H9 (cell line): ENCODE measurements at regions not wholly inside any gene's neighbourhood (a gene's known extent, or its start where the extent isn't known, plus 50 kb on each side); places are given as distances from the start of the nearest gene placed in this dataset.
"Not testable (repeated sequence)": the region's sequence is repeated elsewhere in the genome, so short reads cannot be mapped to it uniquely, and the experiment has no call there.

Source experiments
- DNase-seq: peaks from one replicate; pipeline ENCODE4 v3.0.0-alpha.2; 2017
- H2AFZ ChIP-seq: one replicate; pipeline ENCODE4 v1.6.1; 2013; ENCODE audit warnings: mild to moderate bottlenecking, low read length, control low read depth, moderate library complexity
- H2AK5ac ChIP-seq: 2 replicates; pipeline ENCODE4 v1.6.1; 2013; ENCODE audit warnings: low read length, control low read depth, mixed read lengths; ENCODE audit not compliant: insufficient read length
- H2BK120ac ChIP-seq: one replicate; pipeline ENCODE4 v1.6.1; 2013; ENCODE audit warnings: low read depth, mild to moderate bottlenecking, low read length, control low read depth, inconsistent platforms; ENCODE audit not compliant: poor library complexity, severe bottlenecking
- H2BK12ac ChIP-seq: 2 replicates; pipeline ENCODE4 v1.6.1; 2013; ENCODE audit warnings: low read length, control low read depth, mixed read lengths, low read depth; ENCODE audit not compliant: insufficient read length
- H2BK15ac ChIP-seq: 2 replicates; pipeline ENCODE4 v1.6.1; 2013; ENCODE audit warnings: low read depth, low read length, control low read depth
- H2BK20ac ChIP-seq: one replicate; pipeline ENCODE4 v1.6.1; 2013; ENCODE audit warnings: low read depth, mild to moderate bottlenecking, low read length, control low read depth, inconsistent platforms; ENCODE audit not compliant: poor library complexity, severe bottlenecking
- H2BK5ac ChIP-seq: 2 replicates; pipeline ENCODE4 v1.6.1; 2013; ENCODE audit warnings: low read length, control low read depth, mixed read lengths; ENCODE audit not compliant: insufficient read length
- H3K14ac ChIP-seq: 2 replicates; pipeline ENCODE4 v1.6.1; 2013; ENCODE audit warnings: low read length, control low read depth; ENCODE audit not compliant: insufficient read depth
- H3K18ac ChIP-seq: 2 replicates; pipeline ENCODE4 v1.6.1; 2013; ENCODE audit warnings: low read depth, mild to moderate bottlenecking, mixed read lengths, low read length, control low read depth; ENCODE audit not compliant: insufficient read length
- H3K23ac ChIP-seq: 2 replicates; pipeline ENCODE4 v1.6.1; 2013; ENCODE audit warnings: low read length, control low read depth, mixed read lengths, low read depth; ENCODE audit not compliant: insufficient read length
- H3K23me2 ChIP-seq: 2 replicates; pipeline ENCODE4 v1.6.1; 2013; ENCODE audit warnings: low read depth, mild to moderate bottlenecking, mixed read lengths, low read length, control low read depth; ENCODE audit not compliant: insufficient read length, poor library complexity, severe bottlenecking
- H3K27ac ChIP-seq: 2 replicates; pipeline ENCODE4 v1.5.1; 2013; ENCODE audit warnings: low read length, control low read depth, mixed read lengths, low read depth; ENCODE audit not compliant: insufficient read length
- H3K27me3 ChIP-seq: 2 replicates; pipeline ENCODE4 v1.6.1; 2013; ENCODE audit warnings: low read length, control low read depth, inconsistent platforms; ENCODE audit not compliant: insufficient read depth
- H3K4ac ChIP-seq: 2 replicates; pipeline ENCODE4 v1.6.1; 2013; ENCODE audit warnings: low read depth, mild to moderate bottlenecking, control low read depth, inconsistent platforms, low read length, moderate library complexity
- H3K4me1 ChIP-seq: 2 replicates; pipeline ENCODE4 v1.6.1; 2013; ENCODE audit warnings: low read length, control low read depth, inconsistent platforms; ENCODE audit not compliant: insufficient read depth
- H3K4me2 ChIP-seq: 2 replicates; pipeline ENCODE4 v1.6.1; 2013; ENCODE audit warnings: low read length, control low read depth, mixed read lengths; ENCODE audit not compliant: insufficient read length, insufficient read depth
- H3K56ac ChIP-seq: 2 replicates; pipeline ENCODE4 v1.6.1; 2013; ENCODE audit warnings: low read depth, mild to moderate bottlenecking, mixed read lengths, low read length, control low read depth; ENCODE audit not compliant: insufficient read length
- H3K79me1 ChIP-seq: 2 replicates; pipeline ENCODE4 v1.6.1; 2013; ENCODE audit warnings: low read depth, mild to moderate bottlenecking, moderate library complexity, low read length, control low read depth, inconsistent platforms; ENCODE audit not compliant: insufficient read depth, poor library complexity, severe bottlenecking
- H3K79me2 ChIP-seq: 2 replicates; pipeline ENCODE4 v1.6.1; 2013; ENCODE audit warnings: low read length, control low read depth, inconsistent platforms; ENCODE audit not compliant: insufficient read depth
- H3K9ac ChIP-seq: 2 replicates; pipeline ENCODE4 v1.6.1; 2013; ENCODE audit warnings: low read length, control low read depth, mixed read lengths; ENCODE audit not compliant: insufficient read length; ENCODE audit errors: extremely low read depth
- H3K9me3 ChIP-seq: one replicate; pipeline ENCODE4 v1.6.1; 2013; ENCODE audit warnings: low read depth, low read length, inconsistent platforms; ENCODE audit not compliant: control insufficient read depth
- H3T11ph ChIP-seq: one replicate; pipeline ENCODE4 v1.6.1; 2013; ENCODE audit warnings: mild to moderate bottlenecking, low read length, control low read depth, inconsistent platforms
- H4K20me1 ChIP-seq: one replicate; pipeline ENCODE4 v1.6.1; 2013; ENCODE audit not compliant: control insufficient read depth, insufficient read length, insufficient read depth
- H4K5ac ChIP-seq: 2 replicates; pipeline ENCODE4 v1.6.1; 2013; ENCODE audit warnings: low read depth, mild to moderate bottlenecking, mixed read lengths, low read length, control low read depth; ENCODE audit not compliant: insufficient read length
- H4K8ac ChIP-seq: replicated peaks from 2 replicates; pipeline ENCODE4 v1.6.1; 2013; ENCODE audit warnings: low read length, control low read depth, mixed read lengths, low read depth; ENCODE audit not compliant: insufficient read length
- H4K91ac ChIP-seq: 2 replicates; pipeline ENCODE4 v1.6.1; 2013; ENCODE audit warnings: low read depth, mild to moderate bottlenecking, moderate library complexity, mixed read lengths, low read length, control low read depth; ENCODE audit not compliant: insufficient read length
- H3K27ac Mint-ChIP-seq, 3 experiments: 2 replicates in 2 of 3; 3 replicates in 1 of 3; pipeline ENCODE4 v1.8.0; 2020 to 2021; ENCODE audit warnings: mixed read lengths in 3 of 3, mild to moderate bottlenecking in 1 of 3, moderate library complexity in 1 of 3
- H3K27me3 Mint-ChIP-seq: 2 replicates; pipeline ENCODE4 v1.8.0; 2021; ENCODE audit warnings: low read depth, mild to moderate bottlenecking, moderate library complexity, mixed read lengths
- H3K36me3 Mint-ChIP-seq, 3 experiments: 2 replicates in 2 of 3; 3 replicates in 1 of 3; pipeline ENCODE4 v1.8.0; 2020 to 2021; ENCODE audit warnings: low read depth in 3 of 3, mixed read lengths in 3 of 3; ENCODE audit not compliant: insufficient read depth in 1 of 3
- H3K4me1 Mint-ChIP-seq, 2 experiments: 2 replicates each; pipeline ENCODE4 v1.8.0; 2020; ENCODE audit warnings: mixed read lengths in 2 of 2
- H3K4me3 Mint-ChIP-seq, 2 experiments: 2 replicates in 1 of 2; 3 replicates in 1 of 2; pipeline ENCODE4 v1.8.0; 2020 to 2021; ENCODE audit warnings: mild to moderate bottlenecking in 2 of 2, mixed read lengths in 2 of 2, moderate library complexity in 1 of 2
- H3K9me3 Mint-ChIP-seq, 2 experiments: 2 replicates in 1 of 2; 3 replicates in 1 of 2; pipeline ENCODE4 v1.8.0; 2020; ENCODE audit warnings: mild to moderate bottlenecking in 2 of 2, mixed read lengths in 2 of 2, moderate library complexity in 1 of 2
- WGBS: extraction: QIAGEN DNeasy Blood & Tissue Kit; methylation state at CpG from one replicate; pipeline ENCODE4 v1.1.7; 2013; ENCODE audit warnings: missing lambda C conversion rate, low lambda C conversion rate, mixed read lengths; ENCODE audit not compliant: insufficient read length; ENCODE audit errors: extremely low coverage; 5-methylcytosine and 5-hydroxymethylcytosine counted together
- TF ChIP-seq, protein P1 (sequence below): fragments of 200-600 bp; sonication (generic); conservative IDR thresholded peaks from 3 replicates; pipeline ENCODE4 v1.8.0; 2021; ENCODE audit warnings: antibody characterized with exemption, mild to moderate bottlenecking

GRCh38 chr1:73671530-73671929 lies 526.4 kb downstream of the LRRIQ3 start:
- H3K27ac ChIP-seq: no peak overlapping the region
- no CpG with 5 or more reads among the region's 1 CpG for WGBS
- H2BK12ac ChIP-seq: no peak overlapping the region
- H3K4me2 ChIP-seq: no peak overlapping the region
- H3K4ac ChIP-seq: no peak overlapping the region
- H3K18ac ChIP-seq: no peak overlapping the region
- H3K79me2 ChIP-seq: no peaks in the 10 kb centered on the region
- no peak overlapping the region for H3T11ph ChIP-seq
- H2AK5ac ChIP-seq: no peak overlapping the region
- no peaks in the 10 kb centered on the region for H3K23me2 ChIP-seq
- DNase-seq: no peak
- H3K27me3 ChIP-seq: no peaks in the 10 kb centered on the region
- H2AFZ ChIP-seq: no peak overlapping the region
- H2BK120ac ChIP-seq: no peak overlapping the region
- Mint-ChIP-seq H3K27ac (no peak overlapping the region), H3K36me3 (peaks cover 0 to 10% (median 0%) of the 10 kb centered on the region in 3 experiments; a peak in 3 of 7 replicates), H3K9me3 (peaks cover 11 to 17% of the 10 kb centered on the region in 2 experiments), H3K4me3 (no peak overlapping the region), H3K27me3 (no peaks in the 10 kb centered on the region), H3K4me1 (no peaks in the 10 kb centered on the region)
- TF ChIP-seq, protein P1, sequence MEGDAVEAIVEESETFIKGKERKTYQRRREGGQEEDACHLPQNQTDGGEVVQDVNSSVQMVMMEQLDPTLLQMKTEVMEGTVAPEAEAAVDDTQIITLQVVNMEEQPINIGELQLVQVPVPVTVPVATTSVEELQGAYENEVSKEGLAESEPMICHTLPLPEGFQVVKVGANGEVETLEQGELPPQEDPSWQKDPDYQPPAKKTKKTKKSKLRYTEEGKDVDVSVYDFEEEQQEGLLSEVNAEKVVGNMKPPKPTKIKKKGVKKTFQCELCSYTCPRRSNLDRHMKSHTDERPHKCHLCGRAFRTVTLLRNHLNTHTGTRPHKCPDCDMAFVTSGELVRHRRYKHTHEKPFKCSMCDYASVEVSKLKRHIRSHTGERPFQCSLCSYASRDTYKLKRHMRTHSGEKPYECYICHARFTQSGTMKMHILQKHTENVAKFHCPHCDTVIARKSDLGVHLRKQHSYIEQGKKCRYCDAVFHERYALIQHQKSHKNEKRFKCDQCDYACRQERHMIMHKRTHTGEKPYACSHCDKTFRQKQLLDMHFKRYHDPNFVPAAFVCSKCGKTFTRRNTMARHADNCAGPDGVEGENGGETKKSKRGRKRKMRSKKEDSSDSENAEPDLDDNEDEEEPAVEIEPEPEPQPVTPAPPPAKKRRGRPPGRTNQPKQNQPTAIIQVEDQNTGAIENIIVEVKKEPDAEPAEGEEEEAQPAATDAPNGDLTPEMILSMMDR: no peak
- H4K20me1 ChIP-seq: no peaks in the 10 kb centered on the region
- H3K14ac ChIP-seq: no peak overlapping the region
- no peak overlapping the region for H3K56ac ChIP-seq
- no peak overlapping the region for H2BK15ac ChIP-seq
- no peak overlapping the region for H2BK5ac ChIP-seq
- no peak overlapping the region for H3K9ac ChIP-seq
- no peaks in the 10 kb centered on the region for H3K4me1 ChIP-seq
- no peaks in the 10 kb centered on the region for H3K9me3 ChIP-seq
- H3K23ac ChIP-seq: no peak overlapping the region
- no peak overlapping the region for H4K91ac ChIP-seq
- H3K79me1 ChIP-seq: no peaks in the 10 kb centered on the region
- no peak overlapping the region for H4K8ac ChIP-seq
- H4K5ac ChIP-seq: no peak overlapping the region
- no peak overlapping the region for H2BK20ac ChIP-seq

DNA sequence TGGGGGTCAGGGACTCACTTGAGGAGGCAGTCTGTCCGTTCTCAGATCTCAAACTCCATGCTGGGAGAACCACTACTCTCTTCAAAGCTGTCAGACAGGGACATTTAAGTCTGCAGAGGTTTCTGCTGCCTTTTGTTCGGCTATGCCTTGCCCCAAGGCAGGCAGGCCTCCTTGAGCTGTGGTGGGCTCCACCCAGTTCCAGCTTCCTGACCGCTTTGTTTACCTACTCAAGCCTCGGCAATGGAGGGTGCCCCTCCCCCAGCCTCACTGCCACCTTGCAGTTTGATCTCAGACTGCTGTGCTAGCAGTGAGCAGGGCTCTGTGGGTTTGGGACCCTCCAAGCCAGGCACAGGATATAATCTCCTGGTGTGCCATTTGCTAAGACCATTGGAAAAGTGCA lies 530.0 kb downstream of the LRRIQ3 start:
- not testable (repeated sequence) for H4K91ac ChIP-seq, H3T11ph ChIP-seq, H2AFZ ChIP-seq, H3K27me3 ChIP-seq, H3K4me3 Mint-ChIP-seq, H3K4me1 Mint-ChIP-seq, H3K79me2 ChIP-seq, H3K9me3 ChIP-seq, H4K20me1 ChIP-seq, H2AK5ac ChIP-seq, H2BK15ac ChIP-seq, H3K27ac Mint-ChIP-seq, H3K4ac ChIP-seq, H3K27ac ChIP-seq, H3K18ac ChIP-seq, H3K56ac ChIP-seq, H3K23ac ChIP-seq, H3K4me2 ChIP-seq, H3K23me2 ChIP-seq, H2BK5ac ChIP-seq, H2BK20ac ChIP-seq, H4K5ac ChIP-seq, H3K4me1 ChIP-seq, H4K8ac ChIP-seq, H3K27me3 Mint-ChIP-seq, H2BK12ac ChIP-seq, DNase-seq, H3K9ac ChIP-seq, H3K79me1 ChIP-seq, H3K14ac ChIP-seq, H2BK120ac ChIP-seq
- peaks cover 0 to 10% (median 0%) of the 10 kb centered on the region in 3 experiments; a peak in 3 of 7 replicates for H3K36me3 Mint-ChIP-seq
- H3K9me3 Mint-ChIP-seq: peaks cover 11 to 20% of the 10 kb centered on the region in 2 experiments
- WGBS: no CpG with 5 or more reads among the region's 4 CpGs
